SK-N-SH (cell line): ENCODE measurements at regions not wholly inside any gene's neighbourhood (a gene's known extent, or its start where the extent isn't known, plus 50 kb on each side); places are given as distances from the start of the nearest gene placed in this dataset.

Source experiments
- NRF1 ChIP-seq: IDR thresholded peaks from 2 replicates; pipeline ENCODE4 v1.6.1; 2012; ENCODE audit warnings: low read depth, mild to moderate bottlenecking, low read length
- TF ChIP-seq, protein P1 (sequence below): fragments of 150-350 bp; IDR thresholded peaks from 2 replicates; pipeline ENCODE4 v1.6.1; 2017; ENCODE audit warnings: antibody characterized with exemption, low read length, low read depth, borderline replicate concordance

- TF ChIP-seq, protein P1, sequence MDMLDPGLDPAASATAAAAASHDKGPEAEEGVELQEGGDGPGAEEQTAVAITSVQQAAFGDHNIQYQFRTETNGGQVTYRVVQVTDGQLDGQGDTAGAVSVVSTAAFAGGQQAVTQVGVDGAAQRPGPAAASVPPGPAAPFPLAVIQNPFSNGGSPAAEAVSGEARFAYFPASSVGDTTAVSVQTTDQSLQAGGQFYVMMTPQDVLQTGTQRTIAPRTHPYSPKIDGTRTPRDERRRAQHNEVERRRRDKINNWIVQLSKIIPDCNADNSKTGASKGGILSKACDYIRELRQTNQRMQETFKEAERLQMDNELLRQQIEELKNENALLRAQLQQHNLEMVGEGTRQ, result no peak
- no peak for TF ChIP-seq NRF1
Observed at GRCh38 chr1:193437785-193438184, 251.4 kb upstream of the B3GALT2 start.
